ENCODE measurements at regions not wholly inside any gene's neighbourhood (a gene's known extent, or its start where the extent isn't known, plus 50 kb on each side); places are given as distances from the start of the nearest gene placed in this dataset.

DNA sequence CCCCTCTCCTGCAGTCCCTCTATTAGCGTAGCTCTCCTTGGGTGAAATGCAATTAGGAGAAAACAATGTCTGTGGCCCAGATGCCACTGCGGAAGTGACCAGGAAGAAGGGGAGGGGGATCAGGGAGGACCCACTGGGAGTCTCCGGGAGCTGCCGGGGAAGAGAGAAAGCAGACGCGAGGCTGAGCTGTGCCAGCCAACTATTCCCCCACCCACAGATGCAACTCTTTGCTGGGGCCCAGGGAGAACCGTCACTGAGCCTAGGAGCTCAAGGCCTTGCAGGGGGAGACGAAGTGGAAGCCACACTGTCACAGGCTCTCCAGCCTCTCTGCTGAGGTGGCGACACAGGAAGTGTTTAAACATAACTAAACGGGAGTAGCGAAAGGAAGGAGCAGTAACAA lies 149.2 kb downstream of the BCOR start:
- Histone ChIP-seq H3K79me2 (ENCODE audit: control insufficient read depth, insufficient read depth, low read length) (no peaks in the 10 kb centered on the region), H3K36me3 (ENCODE audit: control insufficient read depth, insufficient read depth, low read length) (no peaks in the 10 kb centered on the region), H3K9ac (ENCODE audit: insufficient read depth in 1 of 2, low read depth in 2 of 2, low read length in 2 of 2) (0 out of 4 replicates have a peak overlapping the region, but pooled peaks of 1 of the 2 experiments have one; percentile 35), H3K27me3 (ENCODE audit: control insufficient read depth in 2 of 2, insufficient read depth in 2 of 2, low read length in 2 of 2) (no peaks in the 10 kb centered on the region), H3K9me1 (ENCODE audit: control insufficient read depth, insufficient read depth, low read length) (no peaks in the 10 kb centered on the region), H3K27ac (ENCODE audit: extremely low read depth, low read depth, low read length) (no peak overlapping the region), H3K4me3 (no peak overlapping the region), H3K4me1 (replicated peaks in 1 of 2; ENCODE audit: control insufficient read depth in 2 of 2, insufficient read depth in 2 of 2, low read length in 2 of 2) (no peaks in the 10 kb centered on the region), H4K20me1 (replicated peaks; ENCODE audit: control insufficient read depth, insufficient read depth, low read length) (no peaks in the 10 kb centered on the region), H3K9me3 (replicated peaks; ENCODE audit: control insufficient read depth, insufficient read depth, low read depth, low read length) (no peaks in the 10 kb centered on the region; the same call in 1 of the 2 replicates), H3K4me2 (ENCODE audit: insufficient read depth, low read length) (no peak overlapping the region), H2AFZ (ENCODE audit: low read depth, low read length) (no peak overlapping the region)
- ChIA-PET CTCF (ENCODE audit: low intra/inter-chr PET ratio) (no interaction called here), POLR2A (interaction anchor here (0.6 kb wide), 2 partner anchors 51 to 145 kb away, joined by 3 read pairs; no protein-coding TSS in a partner anchor)
- TF ChIP-seq, protein P1, sequence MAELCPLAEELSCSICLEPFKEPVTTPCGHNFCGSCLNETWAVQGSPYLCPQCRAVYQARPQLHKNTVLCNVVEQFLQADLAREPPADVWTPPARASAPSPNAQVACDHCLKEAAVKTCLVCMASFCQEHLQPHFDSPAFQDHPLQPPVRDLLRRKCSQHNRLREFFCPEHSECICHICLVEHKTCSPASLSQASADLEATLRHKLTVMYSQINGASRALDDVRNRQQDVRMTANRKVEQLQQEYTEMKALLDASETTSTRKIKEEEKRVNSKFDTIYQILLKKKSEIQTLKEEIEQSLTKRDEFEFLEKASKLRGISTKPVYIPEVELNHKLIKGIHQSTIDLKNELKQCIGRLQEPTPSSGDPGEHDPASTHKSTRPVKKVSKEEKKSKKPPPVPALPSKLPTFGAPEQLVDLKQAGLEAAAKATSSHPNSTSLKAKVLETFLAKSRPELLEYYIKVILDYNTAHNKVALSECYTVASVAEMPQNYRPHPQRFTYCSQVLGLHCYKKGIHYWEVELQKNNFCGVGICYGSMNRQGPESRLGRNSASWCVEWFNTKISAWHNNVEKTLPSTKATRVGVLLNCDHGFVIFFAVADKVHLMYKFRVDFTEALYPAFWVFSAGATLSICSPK (IDR thresholded peaks at IDR 0.05; ENCODE audit: borderline replicate concordance): no peak
- TF ChIP-seq SMAD1 (IDR thresholded peaks at IDR 0.05; ENCODE audit: low read depth, low read length, partially characterized antibody) (no peak), RHOXF2B (CRISPR knock-in tag; conservative IDR thresholded peaks at IDR 0.05) (no peak), TFAM (CRISPR knock-in tag; conservative IDR thresholded peaks at IDR 0.05) (no peak), ZNF23 (CRISPR knock-in tag; IDR thresholded peaks at IDR 0.05) (no peak), ZNF764 (CRISPR knock-in tag; IDR thresholded peaks at IDR 0.05; ENCODE audit: low read depth) (no peak), POLR2A (conservative IDR thresholded peaks at IDR 0.05) (no peak), SIX5 (IDR thresholded peaks at IDR 0.05; ENCODE audit: borderline replicate concordance in 1 of 2, insufficient read depth in 1 of 2, low read depth in 1 of 2, low read length in 2 of 2) (no peak), HNRNPUL1 (IDR thresholded peaks at IDR 0.05; ENCODE audit: low read length) (no peak), ARNT (IDR thresholded peaks at IDR 0.05) (no peak), NR2F6 (CRISPR knock-in tag; IDR thresholded peaks at IDR 0.05) (no peak), SNRNP70 (optimal IDR thresholded peaks at IDR 0.05; ENCODE audit: low read depth, low read length) (no peak), NEUROD1 (IDR thresholded peaks at IDR 0.05; ENCODE audit: borderline replicate concordance, low read depth, low read length, partially characterized antibody) (no peak)
- TF ChIP-seq, protein P2, sequence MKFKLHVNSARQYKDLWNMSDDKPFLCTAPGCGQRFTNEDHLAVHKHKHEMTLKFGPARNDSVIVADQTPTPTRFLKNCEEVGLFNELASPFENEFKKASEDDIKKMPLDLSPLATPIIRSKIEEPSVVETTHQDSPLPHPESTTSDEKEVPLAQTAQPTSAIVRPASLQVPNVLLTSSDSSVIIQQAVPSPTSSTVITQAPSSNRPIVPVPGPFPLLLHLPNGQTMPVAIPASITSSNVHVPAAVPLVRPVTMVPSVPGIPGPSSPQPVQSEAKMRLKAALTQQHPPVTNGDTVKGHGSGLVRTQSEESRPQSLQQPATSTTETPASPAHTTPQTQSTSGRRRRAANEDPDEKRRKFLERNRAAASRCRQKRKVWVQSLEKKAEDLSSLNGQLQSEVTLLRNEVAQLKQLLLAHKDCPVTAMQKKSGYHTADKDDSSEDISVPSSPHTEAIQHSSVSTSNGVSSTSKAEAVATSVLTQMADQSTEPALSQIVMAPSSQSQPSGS (CRISPR knock-in tag; IDR thresholded peaks at IDR 0.05): no peak
- TF ChIP-seq, protein P3, sequence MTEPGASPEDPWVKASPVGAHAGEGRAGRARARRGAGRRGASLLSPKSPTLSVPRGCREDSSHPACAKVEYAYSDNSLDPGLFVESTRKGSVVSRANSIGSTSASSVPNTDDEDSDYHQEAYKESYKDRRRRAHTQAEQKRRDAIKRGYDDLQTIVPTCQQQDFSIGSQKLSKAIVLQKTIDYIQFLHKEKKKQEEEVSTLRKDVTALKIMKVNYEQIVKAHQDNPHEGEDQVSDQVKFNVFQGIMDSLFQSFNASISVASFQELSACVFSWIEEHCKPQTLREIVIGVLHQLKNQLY (CRISPR knock-in tag; conservative IDR thresholded peaks at IDR 0.05): no peak
- TF ChIP-seq, protein P4, sequence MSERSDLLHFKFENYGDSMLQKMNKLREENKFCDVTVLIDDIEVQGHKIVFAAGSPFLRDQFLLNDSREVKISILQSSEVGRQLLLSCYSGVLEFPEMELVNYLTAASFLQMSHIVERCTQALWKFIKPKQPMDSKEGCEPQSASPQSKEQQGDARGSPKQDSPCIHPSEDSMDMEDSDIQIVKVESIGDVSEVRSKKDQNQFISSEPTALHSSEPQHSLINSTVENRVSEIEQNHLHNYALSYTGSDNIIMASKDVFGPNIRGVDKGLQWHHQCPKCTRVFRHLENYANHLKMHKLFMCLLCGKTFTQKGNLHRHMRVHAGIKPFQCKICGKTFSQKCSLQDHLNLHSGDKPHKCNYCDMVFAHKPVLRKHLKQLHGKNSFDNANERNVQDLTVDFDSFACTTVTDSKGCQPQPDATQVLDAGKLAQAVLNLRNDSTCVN (CRISPR knock-in tag; IDR thresholded peaks at IDR 0.05): no peak
- in situ Hi-C loops (cut with MboI) (no loop called here), intact Hi-C loops (cut with micrococcal nuclease) (no loop called here)
- 54% methylated on average over 7 of the region's 11 CpGs for WGBS (ENCODE audit: insufficient coverage, low coverage, missing lambda C conversion rate)
- ATAC-seq: no peak
- no TSS peak for BruUV-seq (replicated peaks)
- no peak for DNase-seq (ENCODE audit: extremely low read depth in 1 of 4, low spot score in 3 of 4)
- no peak for FAIRE-seq
